Mammary epithelial cell (primary cell): ENCODE measurements at regions not wholly inside any gene's neighbourhood (a gene's known extent, or its start where the extent isn't known, plus 50 kb on each side); places are given as distances from the start of the nearest gene placed in this dataset.

Experiments used
- CTCF ChIP-seq, 2 donors: IDR thresholded peaks in 1 of 2; conservative IDR thresholded peaks in 1 of 2; 2 replicates each; pipeline ENCODE4 v1.5.1; 2011 to 2012; ENCODE audit warnings: inconsistent platforms in 2 of 2, low read length in 2 of 2, mild to moderate bottlenecking in 2 of 2, control low read depth in 1 of 2, low read depth in 1 of 2; ENCODE audit not compliant: insufficient read depth in 1 of 2; ENCODE audit errors: extremely low read depth in 1 of 2
- EZH2 ChIP-seq: IDR thresholded peaks from 2 replicates; pipeline ENCODE4 v1.6.1; 2012; ENCODE audit warnings: low read length, inconsistent platforms, borderline replicate concordance

DNA sequence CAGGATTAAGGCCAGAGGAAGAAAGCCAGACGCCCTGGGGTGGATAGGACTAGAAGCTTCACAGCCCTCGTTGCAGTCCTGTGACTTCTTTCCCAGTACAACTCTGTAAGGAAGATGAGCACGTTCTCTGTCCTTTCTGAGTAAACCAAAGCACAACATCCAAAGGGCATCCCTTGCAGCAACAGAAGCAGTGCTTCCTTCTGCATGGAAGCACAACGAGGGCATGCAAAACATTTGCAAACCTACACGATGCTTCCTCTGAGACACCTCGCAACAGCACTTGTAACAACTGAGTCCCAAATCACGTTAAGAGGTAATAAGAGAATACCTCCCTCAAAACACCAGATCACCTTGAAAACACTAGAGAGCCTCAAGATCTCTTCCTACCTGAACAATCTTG lies 335.7 kb upstream of the RASGEF1B start:
- TF ChIP-seq CTCF (conservative IDR thresholded peaks at IDR 0.05 in 1 of 2, IDR thresholded peaks at IDR 0.05 in 1 of 2; ENCODE audit: extremely low read depth in 1 of 2, insufficient read depth in 1 of 2, low read depth in 1 of 2, low read length in 2 of 2) (no peak), EZH2 (no peak)
